GM21360 (cell line): ENCODE measurements at regions not wholly inside any gene's neighbourhood (a gene's known extent, or its start where the extent isn't known, plus 50 kb on each side); places are given as distances from the start of the nearest gene placed in this dataset.

Experiments
- ATAC-seq: cut with Tn5 transposase; IDR thresholded peaks from one replicate; pipeline ENCODE4 v1.9.1; 2021; ENCODE audit warnings: mild to moderate bottlenecking, moderate library complexity; ENCODE audit not compliant: unreplicated experiment

GRCh38 chr4:171202908-171203307 is 610.3 kb upstream of the GALNTL6 start:
- no peak for ATAC-seq

GRCh38 chr4:171186700-171187099 is 626.5 kb upstream of the GALNTL6 start:
- ATAC-seq, result no peak

GRCh38 chr4:171181090-171181489 is 632.1 kb upstream of the GALNTL6 start:
- no peak for ATAC-seq

- no peak for ATAC-seq
Measured at GRCh38 chr4:171170671-171171070, 642.5 kb upstream of the GALNTL6 start.

GRCh38 chr4:171169396-171169795 is 643.8 kb upstream of the GALNTL6 start:
- ATAC-seq, result no peak

- no peak for ATAC-seq
Measured at GRCh38 chr4:171162478-171162877, 650.7 kb upstream of the GALNTL6 start.

- no peak for ATAC-seq
Measured at GRCh38 chr4:171157462-171158082, 655.6 kb upstream of the GALNTL6 start.

- no peak for ATAC-seq
Measured at GRCh38 chr4:171142639-171143038, 670.6 kb upstream of the GALNTL6 start.

GRCh38 chr4:171142045-171142444 is 671.2 kb upstream of the GALNTL6 start:
- no peak for ATAC-seq

GRCh38 chr4:171130256-171130801 is 682.9 kb upstream of the GALNTL6 start:
- ATAC-seq, result no peak

- no peak for ATAC-seq
Measured at GRCh38 chr4:171118091-171118490, 695.1 kb upstream of the GALNTL6 start.

- ATAC-seq, result no peak
Measured at GRCh38 chr4:171117457-171117856, 695.7 kb upstream of the GALNTL6 start.

GRCh38 chr4:171101845-171102244 is 711.4 kb upstream of the GALNTL6 start:
- no peak for ATAC-seq

- ATAC-seq, result no peak
Measured at GRCh38 chr4:171087089-171087488, 726.1 kb upstream of the GALNTL6 start.

GRCh38 chr4:171067422-171067821 is 745.8 kb upstream of the GALNTL6 start:
- ATAC-seq, result no peak

GRCh38 chr4:171049380-171049779 is 763.8 kb upstream of the GALNTL6 start:
- ATAC-seq, result no peak

- ATAC-seq, result no peak
Measured at GRCh38 chr4:171042989-171043524, 770.1 kb upstream of the GALNTL6 start.

GRCh38 chr4:171035909-171036308 is 777.3 kb upstream of the GALNTL6 start:
- no peak for ATAC-seq

- ATAC-seq, result no peak
Measured at GRCh38 chr4:171031338-171031737, 781.9 kb upstream of the GALNTL6 start.

- no peak for ATAC-seq
Measured at GRCh38 chr4:171025776-171026175, 787.4 kb upstream of the GALNTL6 start.

- no peak for ATAC-seq
Measured at GRCh38 chr4:171025343-171025742, 787.9 kb upstream of the GALNTL6 start.

- ATAC-seq, result no peak
Measured at GRCh38 chr4:171024720-171025303, 788.4 kb upstream of the GALNTL6 start.
